Fibroblast of lung (primary cell): ENCODE measurements at regions not wholly inside any gene's neighbourhood (a gene's known extent, or its start where the extent isn't known, plus 50 kb on each side); places are given as distances from the start of the nearest gene placed in this dataset.

Experiments used
- CTCF ChIP-seq, 2 donors: IDR thresholded peaks in 1 of 2; conservative IDR thresholded peaks in 1 of 2; 1 replicate in 1 of 2; 2 replicates in 1 of 2; pipeline ENCODE4 v1.5.1; 2011 to 2012; ENCODE audit warnings: low read length in 2 of 2, control low read depth in 1 of 2, inconsistent platforms in 1 of 2, low read depth in 1 of 2, mild to moderate bottlenecking in 1 of 2
- EZH2 ChIP-seq: IDR thresholded peaks from 2 replicates; pipeline ENCODE4 v1.5.1; 2012; ENCODE audit warnings: low read length, control low read depth, mild to moderate bottlenecking; ENCODE audit errors: missing control alignments

- TF ChIP-seq CTCF (conservative IDR thresholded peaks at IDR 0.05 in 1 of 2, IDR thresholded peaks at IDR 0.05 in 1 of 2; ENCODE audit: low read depth in 1 of 2, low read length in 2 of 2) = no peak
- no peak for TF ChIP-seq EZH2
Observed at GRCh38 chr7:18366394-18366793, 129.2 kb upstream of the HDAC9 start.
